ENCODE measurements at regions not wholly inside any gene's neighbourhood (a gene's known extent, or its start where the extent isn't known, plus 50 kb on each side); places are given as distances from the start of the nearest gene placed in this dataset.

DNA sequence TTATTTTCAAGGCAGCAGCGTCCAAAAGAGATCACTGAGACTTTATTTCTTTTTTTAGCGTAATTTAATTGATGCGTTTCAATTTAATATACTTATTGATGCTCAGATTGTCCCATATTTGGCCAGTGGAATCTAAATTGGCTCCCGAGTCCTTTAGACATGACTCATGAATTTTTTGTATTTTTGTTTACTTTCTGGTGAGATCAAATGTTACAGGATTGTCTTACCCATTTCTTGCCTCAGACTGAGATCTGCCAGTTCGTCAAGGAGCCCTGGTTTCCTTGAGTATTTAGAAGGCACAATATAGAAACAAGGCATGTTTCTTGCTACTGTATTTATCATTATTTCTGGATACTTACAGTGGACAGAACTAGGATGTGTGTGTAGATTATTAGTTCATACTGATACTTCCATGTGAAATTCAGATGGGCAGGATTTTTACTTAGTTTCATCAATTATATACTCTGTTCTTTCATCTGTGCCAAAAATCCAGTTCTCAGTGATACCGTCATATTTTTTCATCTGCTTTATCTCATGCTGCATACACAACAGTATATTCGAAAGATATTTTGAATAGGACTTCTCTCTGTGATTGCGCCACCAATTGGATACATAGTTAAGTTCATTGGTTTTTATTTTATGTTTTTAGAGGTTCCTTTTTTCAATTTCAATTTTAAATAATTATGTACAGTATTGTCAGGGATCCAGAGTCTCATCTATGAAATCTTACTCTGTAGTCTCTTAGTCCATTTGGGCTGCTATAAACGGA, 436.9 kb upstream of the C2CD4B start:
- no peaks in the 10 kb centered on the region for H3K9me3 ChIP-seq (ENCODE audit: low read length)
- H3K27ac ChIP-seq (ENCODE audit: low read length): no peak overlapping the region
- H3K79me2 ChIP-seq (replicated peaks; ENCODE audit: insufficient read depth, low read length): no peaks in the 10 kb centered on the region
- H2AFZ ChIP-seq (ENCODE audit: low read depth, low read length): no peak overlapping the region
- H4K20me1 ChIP-seq (ENCODE audit: insufficient read depth): no peaks in the 10 kb centered on the region
- TF ChIP-seq, protein P1, sequence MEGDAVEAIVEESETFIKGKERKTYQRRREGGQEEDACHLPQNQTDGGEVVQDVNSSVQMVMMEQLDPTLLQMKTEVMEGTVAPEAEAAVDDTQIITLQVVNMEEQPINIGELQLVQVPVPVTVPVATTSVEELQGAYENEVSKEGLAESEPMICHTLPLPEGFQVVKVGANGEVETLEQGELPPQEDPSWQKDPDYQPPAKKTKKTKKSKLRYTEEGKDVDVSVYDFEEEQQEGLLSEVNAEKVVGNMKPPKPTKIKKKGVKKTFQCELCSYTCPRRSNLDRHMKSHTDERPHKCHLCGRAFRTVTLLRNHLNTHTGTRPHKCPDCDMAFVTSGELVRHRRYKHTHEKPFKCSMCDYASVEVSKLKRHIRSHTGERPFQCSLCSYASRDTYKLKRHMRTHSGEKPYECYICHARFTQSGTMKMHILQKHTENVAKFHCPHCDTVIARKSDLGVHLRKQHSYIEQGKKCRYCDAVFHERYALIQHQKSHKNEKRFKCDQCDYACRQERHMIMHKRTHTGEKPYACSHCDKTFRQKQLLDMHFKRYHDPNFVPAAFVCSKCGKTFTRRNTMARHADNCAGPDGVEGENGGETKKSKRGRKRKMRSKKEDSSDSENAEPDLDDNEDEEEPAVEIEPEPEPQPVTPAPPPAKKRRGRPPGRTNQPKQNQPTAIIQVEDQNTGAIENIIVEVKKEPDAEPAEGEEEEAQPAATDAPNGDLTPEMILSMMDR (IDR thresholded peaks at IDR 0.05; ENCODE audit: poor library complexity, severe bottlenecking): no peak
- TF ChIP-seq EP300 (conservative IDR thresholded peaks at IDR 0.05; ENCODE audit: poor library complexity, severe bottlenecking) (no peak), SMC3 (conservative IDR thresholded peaks at IDR 0.05; ENCODE audit: poor library complexity) (no peak), RAD21 (conservative IDR thresholded peaks at IDR 0.05) (no peak), POLR2AphosphoS5 (IDR thresholded peaks at IDR 0.05) (no peak), MXI1 (conservative IDR thresholded peaks at IDR 0.05; ENCODE audit: poor library complexity, severe bottlenecking) (no peak), TAF1 (IDR thresholded peaks at IDR 0.05; ENCODE audit: low read depth) (no peak), EZH2 (IDR thresholded peaks at IDR 0.05; ENCODE audit: borderline replicate concordance, insufficient read depth, low read length, poor library complexity, severe bottlenecking) (no peak)
- TF ChIP-seq, protein P2, sequence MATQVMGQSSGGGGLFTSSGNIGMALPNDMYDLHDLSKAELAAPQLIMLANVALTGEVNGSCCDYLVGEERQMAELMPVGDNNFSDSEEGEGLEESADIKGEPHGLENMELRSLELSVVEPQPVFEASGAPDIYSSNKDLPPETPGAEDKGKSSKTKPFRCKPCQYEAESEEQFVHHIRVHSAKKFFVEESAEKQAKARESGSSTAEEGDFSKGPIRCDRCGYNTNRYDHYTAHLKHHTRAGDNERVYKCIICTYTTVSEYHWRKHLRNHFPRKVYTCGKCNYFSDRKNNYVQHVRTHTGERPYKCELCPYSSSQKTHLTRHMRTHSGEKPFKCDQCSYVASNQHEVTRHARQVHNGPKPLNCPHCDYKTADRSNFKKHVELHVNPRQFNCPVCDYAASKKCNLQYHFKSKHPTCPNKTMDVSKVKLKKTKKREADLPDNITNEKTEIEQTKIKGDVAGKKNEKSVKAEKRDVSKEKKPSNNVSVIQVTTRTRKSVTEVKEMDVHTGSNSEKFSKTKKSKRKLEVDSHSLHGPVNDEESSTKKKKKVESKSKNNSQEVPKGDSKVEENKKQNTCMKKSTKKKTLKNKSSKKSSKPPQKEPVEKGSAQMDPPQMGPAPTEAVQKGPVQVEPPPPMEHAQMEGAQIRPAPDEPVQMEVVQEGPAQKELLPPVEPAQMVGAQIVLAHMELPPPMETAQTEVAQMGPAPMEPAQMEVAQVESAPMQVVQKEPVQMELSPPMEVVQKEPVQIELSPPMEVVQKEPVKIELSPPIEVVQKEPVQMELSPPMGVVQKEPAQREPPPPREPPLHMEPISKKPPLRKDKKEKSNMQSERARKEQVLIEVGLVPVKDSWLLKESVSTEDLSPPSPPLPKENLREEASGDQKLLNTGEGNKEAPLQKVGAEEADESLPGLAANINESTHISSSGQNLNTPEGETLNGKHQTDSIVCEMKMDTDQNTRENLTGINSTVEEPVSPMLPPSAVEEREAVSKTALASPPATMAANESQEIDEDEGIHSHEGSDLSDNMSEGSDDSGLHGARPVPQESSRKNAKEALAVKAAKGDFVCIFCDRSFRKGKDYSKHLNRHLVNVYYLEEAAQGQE (IDR thresholded peaks at IDR 0.05; ENCODE audit: borderline replicate concordance): no peak
- no peaks in the 10 kb centered on the region for H3K9me2 ChIP-seq (ENCODE audit: insufficient read depth, low read length)
- H3K36me3 ChIP-seq (ENCODE audit: insufficient read depth, low read length): no peaks in the 10 kb centered on the region
- H3K27me3 ChIP-seq (ENCODE audit: insufficient read depth, low read depth, low read length): no peaks in the 10 kb centered on the region
- H3F3A ChIP-seq (ENCODE audit: insufficient read depth, low read length, poor library complexity, severe bottlenecking): no peaks in the 10 kb centered on the region
- no peak overlapping the region for H3K4me2 ChIP-seq (ENCODE audit: low read length)
- H3K9ac ChIP-seq (ENCODE audit: low read length): no peak overlapping the region
- no peak overlapping the region for H3K4me3 ChIP-seq (ENCODE audit: low read length)

DNA sequence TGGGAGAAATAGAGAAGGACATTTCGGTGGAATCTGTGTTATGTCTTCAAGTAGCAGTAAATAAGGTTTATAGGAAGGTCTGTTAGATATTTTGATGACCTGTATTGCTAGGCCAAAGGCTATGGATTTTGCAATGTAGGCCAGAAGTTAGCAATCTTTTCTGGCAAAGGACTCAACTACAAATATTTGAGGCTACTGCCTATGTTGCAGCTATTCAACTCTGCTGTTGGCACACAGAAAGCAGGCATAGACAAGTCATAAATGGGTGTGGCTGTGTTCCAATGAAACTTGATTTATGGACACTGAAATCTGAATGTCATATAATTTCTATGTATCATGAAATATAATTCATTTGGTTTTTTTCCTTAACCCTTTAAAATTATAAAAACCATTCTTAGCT, 438.7 kb upstream of the C2CD4B start:
- no peaks in the 10 kb centered on the region for H3K36me3 ChIP-seq (ENCODE audit: insufficient read depth, low read length)
- no peak overlapping the region for H3K27ac ChIP-seq (ENCODE audit: low read length)
- TF ChIP-seq EZH2 (IDR thresholded peaks at IDR 0.05; ENCODE audit: borderline replicate concordance, insufficient read depth, low read length, poor library complexity, severe bottlenecking) (no peak), POLR2AphosphoS5 (IDR thresholded peaks at IDR 0.05) (no peak)
- H3K4me2 ChIP-seq (ENCODE audit: low read length): no peak overlapping the region
- H3K79me2 ChIP-seq (replicated peaks; ENCODE audit: insufficient read depth, low read length): no peaks in the 10 kb centered on the region
- H4K20me1 ChIP-seq (ENCODE audit: insufficient read depth): no peaks in the 10 kb centered on the region
- H2AFZ ChIP-seq (ENCODE audit: low read depth, low read length): no peak overlapping the region
- no peaks in the 10 kb centered on the region for H3F3A ChIP-seq (ENCODE audit: insufficient read depth, low read length, poor library complexity, severe bottlenecking)
- H3K9me2 ChIP-seq (ENCODE audit: insufficient read depth, low read length): no peaks in the 10 kb centered on the region
- H3K9me3 ChIP-seq (ENCODE audit: low read length): no peaks in the 10 kb centered on the region
- H3K9ac ChIP-seq (ENCODE audit: low read length): no peak overlapping the region
- no peak overlapping the region for H3K4me3 ChIP-seq (ENCODE audit: low read length)
- no peaks in the 10 kb centered on the region for H3K27me3 ChIP-seq (ENCODE audit: insufficient read depth, low read depth, low read length)
